IMR-90 (cell line): ENCODE measurements at regions not wholly inside any gene's neighbourhood (a gene's known extent, or its start where the extent isn't known, plus 50 kb on each side); places are given as distances from the start of the nearest gene placed in this dataset.

ENCODE experiments used
- ATAC-seq: fragments of 200-7000 bp; cut with Tn5 transposase; 2 replicates; pipeline ENCODE4 v1.9.1; 2020; ENCODE audit warnings: low read depth, mild to moderate bottlenecking, moderate library complexity
- BruUV-seq: library from RNA; stranded (reverse); fragments of 400-500 nt; replicated peaks from 2 replicates; lab custom pipeline; 2021; lab: Mats Ljungman, UMichigan
- CTCF ChIA-PET: fragments of 300-600 bp; formaldehyde crosslinking; extraction: SDS; loops from one replicate; lab custom pipeline; 2021; ENCODE audit warnings: antibody characterized with exemption; lab: Yijun Ruan, JAX
- POLR2A ChIA-PET: fragments of 300-600 bp; sonication (Branson Sonifier 250); formaldehyde crosslinking; loops from one replicate; lab custom pipeline; 2022; ENCODE audit warnings: antibody characterized with exemption; ENCODE audit not compliant: unreplicated experiment; lab: Charles Lee
- DNase-seq: peaks from one replicate; pipeline ENCODE4 v3.0.0; 2013
- H2AFZ ChIP-seq: replicated peaks from 2 replicates; pipeline ENCODE3; 2013; ENCODE audit warnings: low read length, mild to moderate bottlenecking; ENCODE audit not compliant: poor library complexity
- H2AK5ac ChIP-seq: 2 replicates; pipeline ENCODE4 v1.6.1; 2013; ENCODE audit warnings: low read depth, low read length, inconsistent platforms
- H2AK9ac ChIP-seq: replicated peaks from 2 replicates; pipeline ENCODE3; 2013; ENCODE audit warnings: mild to moderate bottlenecking, low read depth, low read length, moderate library complexity; ENCODE audit not compliant: poor library complexity
- H2BK120ac ChIP-seq: 2 replicates; pipeline ENCODE4 v1.6.1; 2013; ENCODE audit warnings: low read depth, low read length, inconsistent platforms
- H2BK15ac ChIP-seq: 3 replicates; pipeline ENCODE4 v1.6.1; 2013; ENCODE audit warnings: low read depth, low read length, inconsistent platforms
- H2BK20ac ChIP-seq: 2 replicates; pipeline ENCODE4 v1.6.1; 2013; ENCODE audit warnings: low read depth, mild to moderate bottlenecking, inconsistent platforms, low read length, moderate library complexity
- H2BK5ac ChIP-seq: 2 replicates; pipeline ENCODE4 v1.6.1; 2013; ENCODE audit warnings: mild to moderate bottlenecking, low read depth, low read length, inconsistent platforms; ENCODE audit not compliant: poor library complexity, severe bottlenecking
- H3K14ac ChIP-seq: replicated peaks from 2 replicates; pipeline ENCODE4 v1.6.1; 2013; ENCODE audit warnings: low read depth, low read length, inconsistent platforms
- H3K18ac ChIP-seq: 2 replicates; pipeline ENCODE4 v1.6.1; 2013; ENCODE audit warnings: low read depth, low read length, control low read depth
- H3K23ac ChIP-seq: 2 replicates; pipeline ENCODE4 v1.6.1; 2013; ENCODE audit warnings: low read depth, low read length, inconsistent platforms
- H3K27ac ChIP-seq: 2 replicates; pipeline ENCODE4 v1.5.1; 2013; ENCODE audit warnings: mild to moderate bottlenecking, control low read depth, low read length; ENCODE audit not compliant: insufficient read depth
- H3K27me3 ChIP-seq: 2 replicates; pipeline ENCODE4 v1.6.1; 2013; ENCODE audit warnings: low read length; ENCODE audit not compliant: control insufficient read depth, insufficient read depth
- H3K36me3 ChIP-seq: 2 replicates; pipeline ENCODE4 v1.6.1; 2013; ENCODE audit warnings: low read length, mixed read lengths; ENCODE audit not compliant: control insufficient read depth, insufficient read depth
- H3K4ac ChIP-seq: 2 replicates; pipeline ENCODE4 v1.6.1; 2013; ENCODE audit warnings: low read depth, low read length, inconsistent platforms
- H3K4me1 ChIP-seq: 2 replicates; pipeline ENCODE4 v1.6.1; 2013; ENCODE audit warnings: low read length, mixed read lengths; ENCODE audit not compliant: control insufficient read depth, insufficient read depth
- H3K4me2 ChIP-seq: 2 replicates; pipeline ENCODE4 v1.6.1; 2013; ENCODE audit warnings: low read depth, mild to moderate bottlenecking, control low read depth, low read length, moderate library complexity
- H3K4me3 ChIP-seq: 2 replicates; pipeline ENCODE4 v1.5.1; 2013; ENCODE audit warnings: low read depth, mild to moderate bottlenecking, control low read depth, low read length, moderate library complexity; ENCODE audit not compliant: insufficient read depth
- H3K56ac ChIP-seq: 2 replicates; pipeline ENCODE4 v1.6.1; 2013; ENCODE audit warnings: low read length, inconsistent platforms; ENCODE audit not compliant: insufficient read depth; ENCODE audit errors: extremely low read depth
- H3K79me1 ChIP-seq, 2 experiments: 2 replicates each; pipeline ENCODE4 v1.6.1; 2013; ENCODE audit warnings: low read length in 2 of 2, inconsistent platforms in 1 of 2, low read depth in 1 of 2
- H3K9ac ChIP-seq: 2 replicates; pipeline ENCODE4 v1.6.1; 2013; ENCODE audit warnings: low read depth, low read length, control low read depth
- H3K9me1 ChIP-seq: 2 replicates; pipeline ENCODE4 v1.6.1; 2013; ENCODE audit warnings: low read length, inconsistent platforms; ENCODE audit not compliant: insufficient read depth
- H3K9me3 ChIP-seq: 2 replicates; pipeline ENCODE4 v1.6.1; 2013; ENCODE audit warnings: low read length; ENCODE audit not compliant: control insufficient read depth, insufficient read depth
- H4K20me1 ChIP-seq: 2 replicates; pipeline ENCODE4 v1.6.1; 2013; ENCODE audit warnings: low read length, inconsistent platforms; ENCODE audit not compliant: insufficient read depth
- H4K5ac ChIP-seq: 2 replicates; pipeline ENCODE4 v1.6.1; 2013; ENCODE audit warnings: mild to moderate bottlenecking, low read depth, low read length, control low read depth
- H4K8ac ChIP-seq, 2 experiments: 2 replicates each; pipeline ENCODE4 v1.6.1; 2013; ENCODE audit warnings: low read depth in 2 of 2, low read length in 2 of 2, control low read depth in 1 of 2, inconsistent platforms in 1 of 2
- H4K91ac ChIP-seq: 2 replicates; pipeline ENCODE4 v1.6.1; 2013; ENCODE audit warnings: low read depth, low read length, inconsistent platforms; ENCODE audit not compliant: insufficient read depth
- BHLHE40 ChIP-seq: fragments of 150-350 bp; IDR thresholded peaks from 2 replicates; pipeline ENCODE4 v1.6.1; 2016; ENCODE audit warnings: mild to moderate bottlenecking, low read depth, low read length
- ELK1 ChIP-seq: fragments of 150-350 bp; IDR thresholded peaks from 2 replicates; pipeline ENCODE4 v1.6.1; 2016; ENCODE audit warnings: low read depth, mild to moderate bottlenecking, low read length, moderate library complexity, borderline replicate concordance
- FOS ChIP-seq: fragments of 150-350 bp; IDR thresholded peaks from 2 replicates; pipeline ENCODE4 v1.6.1; 2016; ENCODE audit warnings: low read depth, low read length
- MAZ ChIP-seq: IDR thresholded peaks from 2 replicates; pipeline ENCODE4 v1.6.1; 2012; ENCODE audit warnings: low read depth, mild to moderate bottlenecking, low read length, improper control_type of control experiment, moderate library complexity, borderline replicate concordance
- MXI1 ChIP-seq: IDR thresholded peaks from 2 replicates; pipeline ENCODE4 v1.6.1; 2012; ENCODE audit warnings: low read depth, mild to moderate bottlenecking, low read length, moderate library complexity, borderline replicate concordance
- RFX5 ChIP-seq: IDR thresholded peaks from 2 replicates; pipeline ENCODE4 v1.8.0; 2012; ENCODE audit warnings: low read depth, mild to moderate bottlenecking, low read length, moderate library complexity
- USF2 ChIP-seq: fragments of 150-350 bp; IDR thresholded peaks from 2 replicates; pipeline ENCODE4 v1.6.1; 2017; ENCODE audit warnings: mild to moderate bottlenecking, antibody characterized with exemption, low read length, low read depth
- WGBS, 2 experiments: methylation state at CpG; one replicate each; pipeline versions ENCODE4 v1.1.5 to v1.1.7; 2013; ENCODE audit warnings: missing lambda C conversion rate in 2 of 2; ENCODE audit not compliant: insufficient read length in 1 of 2; ENCODE audit errors: extremely low coverage in 2 of 2; 5-methylcytosine and 5-hydroxymethylcytosine counted together
- dilution Hi-C: fragments of 300-500 bp; cut with HindIII; formaldehyde crosslinking; loops from one replicate; pipeline ENCODE4 v1.14.3; 2018; ENCODE audit warnings: low sequenced_read_pairs; ENCODE audit not compliant: unreplicated experiment
- in situ Hi-C: fragments of 300-500 bp; cut with MboI; formaldehyde crosslinking; loops from 3 replicates; pipeline ENCODE4 v1.14.3; 2019; ENCODE audit warnings: low sequenced_read_pairs, inconsistent platforms, mixed read lengths
- intact Hi-C: fragments of 100-400 bp; cut with micrococcal nuclease; formaldehyde crosslinking; loops from 2 replicates; pipeline ENCODE4 v1.10.0; 2022

GRCh38 chr16:17538927-17539326, 68.2 kb upstream of the XYLT1 start:
- Histone ChIP-seq H3K4ac (peak overlapping the region; percentile 51; the same call in 1 of the 2 replicates), H3K4me3 (no peak overlapping the region), H3K79me1 (no peaks in the 10 kb centered on the region), H3K27me3 (peaks cover 3% of the 10 kb centered on the region; the same call in 1 of the 2 replicates), H3K9me1 (no peaks in the 10 kb centered on the region), H4K91ac (no peak overlapping the region), H2BK5ac (no peak overlapping the region), H3K4me1 (peaks cover 2% of the 10 kb centered on the region), H2AK9ac (peak overlapping the region; percentile 75), H2BK15ac (no peak overlapping the region), H3K9ac (no peak overlapping the region), H2AFZ (peak overlapping the region; percentile 63), H4K8ac (no peak overlapping the region), H2BK120ac (0 out of 2 replicates have a peak overlapping the region, but pooled peaks have one; percentile 43), H4K20me1 (no peaks in the 10 kb centered on the region), H3K14ac (no peak overlapping the region; the same call in 1 of the 2 replicates), H2BK20ac (peak overlapping the region; percentile 63; the same call in 1 of the 2 replicates), H3K4me2 (no peak overlapping the region), H3K27ac (no peak overlapping the region), H3K56ac (no peak overlapping the region), H3K23ac (no peak overlapping the region), H3K18ac (no peak overlapping the region), H3K36me3 (no peaks in the 10 kb centered on the region), H2AK5ac (no peak overlapping the region), H3K9me3 (no peaks in the 10 kb centered on the region; the same call in 1 of the 2 replicates), H4K5ac (no peak overlapping the region)
- in situ Hi-C loops (no loop called here), dilution Hi-C loops (no loop called here), intact Hi-C loops (no loop called here)
- DNase-seq (peak; percentile 72), ATAC-seq (peak; percentile 76)
- BruUV-seq, result no TSS peak
- CTCF ChIA-PET, result no interaction called here
- POLR2A ChIA-PET, result no interaction called here
- WGBS, 2 experiments, result no CpG with 5 or more reads among the region's 11 CpGs
- TF ChIP-seq MAZ (no peak), ELK1 (no peak), BHLHE40 (peak; percentile 90), MXI1 (peak; percentile 39; the same call in 1 of the 2 replicates), USF2 (peak; percentile 24; the same call in 1 of the 2 replicates), FOS (no peak), RFX5 (no peak)
